Activated naive CD4-positive, alpha-beta T cell treated with anti-CD3 and anti-CD28 coated beads, Interleukin-2, amount 50 U/mL, for 24 hours (primary cell): ENCODE measurements at regions not wholly inside any gene's neighbourhood (a gene's known extent, or its start where the extent isn't known, plus 50 kb on each side); places are given as distances from the start of the nearest gene placed in this dataset.

Experiments used
- H3K27ac Mint-ChIP-seq: one replicate; pipeline ENCODE4 v1.8.0; 2021; ENCODE audit warnings: mild to moderate bottlenecking, mixed read lengths
- H3K27me3 Mint-ChIP-seq: one replicate; pipeline ENCODE4 v1.8.0; 2021; ENCODE audit warnings: mixed read lengths
- H3K36me3 Mint-ChIP-seq: one replicate; pipeline ENCODE4 v1.8.0; 2021; ENCODE audit warnings: mixed read lengths
- H3K4me1 Mint-ChIP-seq: one replicate; pipeline ENCODE4 v1.8.0; 2021; ENCODE audit warnings: mixed read lengths
- H3K4me3 Mint-ChIP-seq: one replicate; pipeline ENCODE4 v1.8.0; 2021; ENCODE audit warnings: mild to moderate bottlenecking, mixed read lengths
- H3K9me3 Mint-ChIP-seq: one replicate; pipeline ENCODE4 v1.8.0; 2021; ENCODE audit warnings: mixed read lengths

GRCh38 chr5:116389601-116390000, 185.0 kb downstream of the SEMA6A start:
- Mint-ChIP-seq H3K36me3 (peaks cover 30% of the 10 kb centered on the region), H3K9me3 (peaks cover 10% of the 10 kb centered on the region), H3K4me1 (no peaks in the 10 kb centered on the region), H3K4me3 (no peak overlapping the region), H3K27me3 (no peaks in the 10 kb centered on the region), H3K27ac (no peak overlapping the region)

GRCh38 chr5:116388564-116389258, 185.9 kb downstream of the SEMA6A start:
- no peak overlapping the region for H3K27ac Mint-ChIP-seq
- H3K27me3 Mint-ChIP-seq = no peaks in the 10 kb centered on the region
- H3K4me3 Mint-ChIP-seq = no peak overlapping the region
- no peaks in the 10 kb centered on the region for H3K4me1 Mint-ChIP-seq
- H3K36me3 Mint-ChIP-seq = peaks cover 29% of the 10 kb centered on the region
- H3K9me3 Mint-ChIP-seq = peaks cover 10% of the 10 kb centered on the region

GRCh38 chr5:116387738-116388137, 186.9 kb downstream of the SEMA6A start:
- Mint-ChIP-seq H3K27me3 (no peaks in the 10 kb centered on the region), H3K9me3 (peaks cover 10% of the 10 kb centered on the region), H3K27ac (no peak overlapping the region), H3K4me1 (no peaks in the 10 kb centered on the region), H3K36me3 (peaks cover 33% of the 10 kb centered on the region), H3K4me3 (no peak overlapping the region)

GRCh38 chr5:116386633-116387032, 188.0 kb downstream of the SEMA6A start:
- Mint-ChIP-seq H3K4me3 (no peak overlapping the region), H3K27ac (no peak overlapping the region), H3K9me3 (peaks cover 10% of the 10 kb centered on the region), H3K36me3 (peaks cover 36% of the 10 kb centered on the region), H3K4me1 (no peaks in the 10 kb centered on the region), H3K27me3 (no peaks in the 10 kb centered on the region)

DNA sequence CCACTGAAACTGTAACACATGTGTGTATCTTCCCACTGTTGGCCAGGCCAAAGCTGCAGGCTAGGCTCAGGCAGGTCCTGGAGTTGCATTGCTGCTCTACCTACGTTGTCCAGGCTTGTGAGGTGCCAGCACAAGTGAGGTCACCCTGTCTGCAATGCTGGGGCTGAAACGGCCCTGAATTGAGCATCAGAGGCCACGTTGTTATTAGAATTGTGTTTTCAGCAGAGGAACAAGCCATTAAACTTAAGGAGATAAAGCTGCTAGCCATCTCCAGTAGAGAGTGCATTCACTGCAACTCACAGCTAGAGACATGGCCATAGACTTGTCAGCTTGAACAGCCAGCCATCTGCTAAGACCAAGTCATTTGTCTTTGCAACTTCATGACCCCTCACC, 191.8 kb downstream of the SEMA6A start:
- no peak overlapping the region for H3K27ac Mint-ChIP-seq
- H3K36me3 Mint-ChIP-seq = peaks cover 33% of the 10 kb centered on the region

GRCh38 chr5:116382032-116382873, 192.4 kb downstream of the SEMA6A start:
- Mint-ChIP-seq H3K9me3 (no peaks in the 10 kb centered on the region), H3K4me3 (no peak overlapping the region), H3K4me1 (no peaks in the 10 kb centered on the region), H3K27me3 (no peaks in the 10 kb centered on the region), H3K27ac (no peak overlapping the region), H3K36me3 (peaks cover 33% of the 10 kb centered on the region)

More for the DNA sequence above, 191.8 kb downstream of the SEMA6A start:
- Mint-ChIP-seq H3K4me1 (no peaks in the 10 kb centered on the region), H3K9me3 (no peaks in the 10 kb centered on the region), H3K4me3 (no peak overlapping the region), H3K27me3 (no peaks in the 10 kb centered on the region)

DNA sequence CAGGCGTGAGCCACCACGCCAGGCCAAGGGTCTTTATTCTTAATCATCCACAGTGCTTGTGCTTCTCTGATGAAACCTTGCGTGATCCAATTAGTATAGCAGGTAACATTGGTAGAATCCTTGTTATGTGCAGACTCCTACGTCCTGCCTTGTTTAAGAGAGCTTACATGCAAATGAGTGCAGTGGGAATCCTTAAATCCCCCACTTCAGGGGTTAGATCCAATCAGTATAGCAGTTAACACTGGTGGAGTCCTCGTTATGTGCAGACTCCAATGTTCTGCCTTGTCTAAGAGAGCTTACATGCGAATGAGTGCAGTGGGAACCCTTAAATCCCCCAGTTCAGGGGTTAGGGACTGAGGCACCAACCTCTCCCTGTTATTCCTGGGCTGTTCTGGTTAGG, 193.4 kb downstream of the SEMA6A start:
- no peaks in the 10 kb centered on the region for H3K9me3 Mint-ChIP-seq

DNA sequence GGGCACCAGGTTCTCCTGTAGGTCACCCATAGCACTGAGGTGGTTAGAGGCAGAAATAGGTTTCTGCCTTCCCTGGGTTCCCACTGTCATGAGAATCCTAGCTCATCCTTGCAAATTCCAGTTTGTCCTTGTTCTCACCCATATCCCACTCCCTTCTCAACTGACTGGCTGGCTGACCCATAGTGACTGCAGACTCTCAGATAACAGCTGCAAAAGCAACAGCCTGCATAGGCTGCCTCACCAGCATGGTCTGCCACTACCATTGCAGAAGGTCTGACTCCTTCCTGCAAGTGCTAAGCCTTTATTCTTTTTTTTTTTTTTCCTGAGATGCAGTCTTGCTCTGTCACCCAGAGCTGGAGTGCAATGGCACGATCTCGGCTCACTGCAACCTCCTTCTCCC, 194.0 kb downstream of the SEMA6A start:
- no peaks in the 10 kb centered on the region for H3K4me1 Mint-ChIP-seq
- no peak overlapping the region for H3K27ac Mint-ChIP-seq
- H3K36me3 Mint-ChIP-seq = peaks cover 30% of the 10 kb centered on the region
- no peaks in the 10 kb centered on the region for H3K9me3 Mint-ChIP-seq
- no peaks in the 10 kb centered on the region for H3K27me3 Mint-ChIP-seq
- H3K4me3 Mint-ChIP-seq = no peak overlapping the region

More for the DNA sequence above, 193.4 kb downstream of the SEMA6A start:
- Mint-ChIP-seq H3K36me3 (peaks cover 34% of the 10 kb centered on the region), H3K4me1 (no peaks in the 10 kb centered on the region), H3K4me3 (no peak overlapping the region), H3K27me3 (no peaks in the 10 kb centered on the region), H3K27ac (no peak overlapping the region)

DNA sequence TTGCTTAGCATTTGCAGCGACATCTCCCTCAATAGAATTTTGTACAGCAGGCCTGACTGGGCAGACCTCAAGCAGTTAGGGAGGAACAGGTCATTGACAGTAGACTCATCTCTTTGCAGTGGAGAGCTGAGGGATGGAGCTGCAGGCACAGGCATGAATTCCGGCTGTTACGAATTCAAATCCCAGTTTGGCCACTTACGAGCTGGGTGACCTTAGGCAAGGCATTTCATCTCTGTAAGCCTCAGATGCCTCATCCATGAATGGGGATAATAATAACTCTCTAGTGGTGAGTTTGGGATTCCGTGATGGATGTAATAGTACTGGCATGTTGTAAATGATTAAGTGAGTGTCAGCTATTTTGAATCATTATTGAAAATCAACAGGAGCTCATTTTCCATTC, 195.3 kb downstream of the SEMA6A start:
- peaks cover 28% of the 10 kb centered on the region for H3K36me3 Mint-ChIP-seq
- H3K9me3 Mint-ChIP-seq = no peaks in the 10 kb centered on the region
- no peaks in the 10 kb centered on the region for H3K4me1 Mint-ChIP-seq
- H3K27ac Mint-ChIP-seq = no peak overlapping the region
- H3K27me3 Mint-ChIP-seq = no peaks in the 10 kb centered on the region
- H3K4me3 Mint-ChIP-seq = no peak overlapping the region

- Mint-ChIP-seq H3K4me3 (no peak overlapping the region), H3K36me3 (peaks cover 28% of the 10 kb centered on the region), H3K9me3 (no peaks in the 10 kb centered on the region), H3K4me1 (no peaks in the 10 kb centered on the region), H3K27me3 (no peaks in the 10 kb centered on the region), H3K27ac (no peak overlapping the region)
Measured at GRCh38 chr5:116378777-116379121, 195.9 kb downstream of the SEMA6A start.

GRCh38 chr5:116378007-116378776, 196.4 kb downstream of the SEMA6A start:
- Mint-ChIP-seq H3K9me3 (no peaks in the 10 kb centered on the region), H3K4me1 (no peaks in the 10 kb centered on the region), H3K27ac (no peak overlapping the region), H3K36me3 (peaks cover 27% of the 10 kb centered on the region), H3K27me3 (no peaks in the 10 kb centered on the region), H3K4me3 (no peak overlapping the region)

DNA sequence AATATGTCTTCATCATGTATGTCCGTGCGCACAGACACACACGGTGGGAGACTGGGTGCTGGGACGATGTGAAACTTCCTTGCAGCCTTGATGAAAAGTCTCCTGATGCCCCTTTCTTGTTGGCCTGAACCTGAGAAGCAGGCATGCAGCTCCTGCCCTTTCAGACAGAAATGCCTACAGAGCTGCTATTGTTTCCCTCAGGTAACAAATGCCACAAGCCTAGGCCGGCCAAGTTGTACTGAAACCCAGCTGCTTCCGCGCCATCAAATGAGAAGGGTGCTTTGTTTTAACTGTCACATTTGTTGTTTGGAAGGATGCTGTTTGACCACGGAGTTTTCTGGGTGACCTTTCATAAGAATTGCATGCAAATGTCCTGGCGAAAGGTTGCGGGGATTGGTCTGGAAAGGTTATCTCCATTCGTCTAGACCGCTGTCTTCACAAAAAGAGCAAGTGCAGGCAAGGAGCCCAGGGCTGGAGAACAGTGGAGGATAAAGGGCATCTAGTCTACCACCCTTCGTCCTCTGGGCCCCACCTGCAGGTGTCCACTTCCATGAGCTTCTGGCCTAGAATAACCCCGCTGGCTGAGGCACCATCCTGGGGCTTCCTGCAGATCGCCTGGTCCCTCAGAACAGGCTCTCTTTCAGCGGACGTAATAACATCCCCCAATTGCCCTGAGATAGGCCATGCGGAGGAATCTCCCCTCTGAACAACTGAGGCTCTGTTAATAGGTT, 197.2 kb downstream of the SEMA6A start:
- Mint-ChIP-seq H3K4me3 (no peak overlapping the region), H3K27ac (no peak overlapping the region), H3K9me3 (no peaks in the 10 kb centered on the region), H3K36me3 (peaks cover 29% of the 10 kb centered on the region), H3K27me3 (no peaks in the 10 kb centered on the region), H3K4me1 (no peaks in the 10 kb centered on the region)

GRCh38 chr5:116375926-116376325, 198.7 kb downstream of the SEMA6A start:
- Mint-ChIP-seq H3K36me3 (peaks cover 23% of the 10 kb centered on the region), H3K27ac (no peak overlapping the region), H3K9me3 (no peaks in the 10 kb centered on the region), H3K27me3 (no peaks in the 10 kb centered on the region), H3K4me3 (no peak overlapping the region), H3K4me1 (peaks cover 7% of the 10 kb centered on the region)

DNA sequence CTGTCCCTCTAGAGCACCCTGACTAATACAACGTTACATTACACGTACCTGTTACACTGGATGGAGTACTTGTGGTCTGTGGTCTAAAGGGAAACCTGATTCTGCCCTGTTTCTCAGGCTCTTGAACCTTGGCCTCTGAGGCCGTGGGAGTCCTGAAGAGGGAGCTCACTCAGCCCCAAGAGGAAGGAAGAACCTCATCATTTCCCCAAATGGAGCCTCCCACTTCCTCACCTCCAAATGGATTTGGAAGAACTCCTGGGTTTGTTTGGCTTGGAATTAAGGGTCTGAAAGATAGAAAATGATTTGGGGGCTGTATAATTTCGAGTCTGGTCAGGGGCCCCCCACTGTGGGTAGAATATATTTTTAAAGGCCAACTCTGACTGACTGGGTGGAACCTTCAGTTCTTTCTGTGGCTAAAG, 200.2 kb downstream of the SEMA6A start:
- Mint-ChIP-seq H3K36me3 (peaks cover 20% of the 10 kb centered on the region), H3K9me3 (no peaks in the 10 kb centered on the region), H3K27me3 (no peaks in the 10 kb centered on the region), H3K4me3 (no peak overlapping the region), H3K27ac (no peak overlapping the region), H3K4me1 (peaks cover 20% of the 10 kb centered on the region)

DNA sequence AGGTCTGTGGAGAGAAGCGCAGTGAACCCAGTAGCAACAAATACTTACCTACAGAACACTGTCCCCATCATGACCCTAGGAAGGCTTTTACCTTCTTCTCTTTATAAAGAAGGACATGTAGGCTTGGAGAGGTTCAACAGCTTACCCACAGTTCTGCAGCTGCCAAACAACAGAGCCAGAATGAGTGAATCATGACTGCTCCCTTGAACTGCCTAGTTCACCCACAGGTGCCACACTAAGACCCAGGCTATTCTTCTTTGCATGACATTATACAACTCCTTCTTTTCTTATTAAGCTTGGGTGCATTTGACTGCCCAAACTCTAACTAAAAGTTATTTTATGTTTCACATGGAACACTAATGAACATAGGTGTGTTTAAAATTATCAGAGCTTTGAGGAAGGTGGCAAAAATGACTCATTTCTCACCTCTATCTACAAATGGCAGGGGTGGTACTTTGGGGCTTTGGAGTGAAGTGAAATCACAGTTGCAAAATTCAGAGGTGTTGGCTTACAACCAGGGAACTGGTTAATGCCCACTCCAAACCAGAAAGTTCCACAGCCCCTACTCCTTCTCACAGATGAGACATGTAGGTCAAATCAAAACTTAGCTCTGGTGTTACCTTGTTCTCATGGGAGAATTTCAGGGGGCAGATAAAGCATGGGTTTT, 201.6 kb downstream of the SEMA6A start:
- Mint-ChIP-seq H3K27ac (no peak overlapping the region), H3K4me3 (no peak overlapping the region), H3K36me3 (peaks cover 20% of the 10 kb centered on the region), H3K4me1 (peaks cover 29% of the 10 kb centered on the region), H3K27me3 (no peaks in the 10 kb centered on the region), H3K9me3 (no peaks in the 10 kb centered on the region)
